Endothelial cell of umbilical vein (primary cell): ENCODE measurements at regions not wholly inside any gene's neighbourhood (a gene's known extent, or its start where the extent isn't known, plus 50 kb on each side); places are given as distances from the start of the nearest gene placed in this dataset.

ENCODE experiments used
- CTCF ChIP-seq, 2 donors: IDR thresholded peaks; 1 replicate in 1 of 2; 2 replicates in 1 of 2; pipeline ENCODE4 v1.5.1; 2011; ENCODE audit warnings: low read length in 2 of 2, mild to moderate bottlenecking in 2 of 2, moderate library complexity in 2 of 2, control low read depth in 1 of 2, inconsistent platforms in 1 of 2, low read depth in 1 of 2; ENCODE audit not compliant: insufficient read depth in 1 of 2; ENCODE audit errors: extremely low read depth in 1 of 2
- EZH2 ChIP-seq: IDR thresholded peaks from 2 replicates; pipeline ENCODE4 v1.6.1; 2012; ENCODE audit warnings: borderline replicate concordance, low read depth, mild to moderate bottlenecking, moderate library complexity, low read length, inconsistent platforms; ENCODE audit not compliant: severe bottlenecking
- MYC ChIP-seq: IDR thresholded peaks from one replicate; pipeline ENCODE4 v1.6.1; 2011; ENCODE audit warnings: mild to moderate bottlenecking, low read depth, low read length

- TF ChIP-seq CTCF (IDR thresholded peaks at IDR 0.05; ENCODE audit: extremely low read depth in 1 of 2, insufficient read depth in 1 of 2, low read depth in 1 of 2, low read length in 2 of 2), result no peak
- TF ChIP-seq MYC, result no peak
- no peak for TF ChIP-seq EZH2
Observed at GRCh38 chr3:118618247-118619040, 416.2 kb downstream of the IGSF11 start.
